ENCODE measurements at regions not wholly inside any gene's neighbourhood (a gene's known extent, or its start where the extent isn't known, plus 50 kb on each side); places are given as distances from the start of the nearest gene placed in this dataset.

GRCh38 chr11:129705933-129706332, 109.7 kb upstream of the TMEM45B start:
- no peaks in the 10 kb centered on the region for H3K27me3 ChIP-seq (ENCODE audit: insufficient read depth, low read depth)
- ChIA-PET POLR2A (ENCODE audit: unreplicated experiment) (no interaction called here), CTCF (no interaction called here)
- TF ChIP-seq EZH2 (IDR thresholded peaks at IDR 0.05; ENCODE audit: low read depth) (no peak), CTCF (conservative IDR thresholded peaks at IDR 0.05) (no peak)
- H3K27ac ChIP-seq, result no peak overlapping the region
- no peaks in the 10 kb centered on the region for H3F3A ChIP-seq (ENCODE audit: insufficient read depth, low read depth)
- H3K4me2 ChIP-seq, result no peak overlapping the region
- H3K9me3 ChIP-seq (ENCODE audit: insufficient read depth, low read depth), result no peaks in the 10 kb centered on the region
- H3K4me1 ChIP-seq (replicated peaks; ENCODE audit: insufficient read depth), result peaks cover 27% of the 10 kb centered on the region
- H4K20me1 ChIP-seq (ENCODE audit: insufficient read depth), result no peaks in the 10 kb centered on the region
- DNase-seq, result no peak
- no peaks in the 10 kb centered on the region for H3K9me2 ChIP-seq (ENCODE audit: insufficient read depth)
- no peaks in the 10 kb centered on the region for H3K36me3 ChIP-seq (ENCODE audit: low read depth)
- no TSS peak for BruUV-seq (replicated peaks)
- H2AFZ ChIP-seq, result no peak overlapping the region
- intact Hi-C loops (cut with micrococcal nuclease; ENCODE audit: unreplicated experiment), result no loop called here
- no peaks in the 10 kb centered on the region for H3K79me2 ChIP-seq (ENCODE audit: low read depth)
- H3K4me3 ChIP-seq, result no peak overlapping the region

GRCh38 chr11:129709801-129710398, 105.7 kb upstream of the TMEM45B start:
- ChIA-PET CTCF (no interaction called here), POLR2A (ENCODE audit: unreplicated experiment) (no interaction called here)
- intact Hi-C loops (cut with micrococcal nuclease; ENCODE audit: unreplicated experiment), result no loop called here
- no peaks in the 10 kb centered on the region for H3K36me3 ChIP-seq (ENCODE audit: low read depth)
- peaks cover 2% of the 10 kb centered on the region for H3K4me1 ChIP-seq (replicated peaks; ENCODE audit: insufficient read depth)
- no peak for DNase-seq
- no peak overlapping the region for H3K4me2 ChIP-seq
- no TSS peak for BruUV-seq (replicated peaks)
- H3K9me3 ChIP-seq (ENCODE audit: insufficient read depth, low read depth), result no peaks in the 10 kb centered on the region
- H3K9me2 ChIP-seq (ENCODE audit: insufficient read depth), result no peaks in the 10 kb centered on the region
- H3K4me3 ChIP-seq, result no peak overlapping the region
- no peaks in the 10 kb centered on the region for H4K20me1 ChIP-seq (ENCODE audit: insufficient read depth)
- TF ChIP-seq EZH2 (IDR thresholded peaks at IDR 0.05; ENCODE audit: low read depth) (no peak), CTCF (conservative IDR thresholded peaks at IDR 0.05) (no peak)
- no peak overlapping the region for H3K27ac ChIP-seq
- H3K27me3 ChIP-seq (ENCODE audit: insufficient read depth, low read depth), result no peaks in the 10 kb centered on the region
- H3K79me2 ChIP-seq (ENCODE audit: low read depth), result no peaks in the 10 kb centered on the region
- no peak overlapping the region for H2AFZ ChIP-seq
- H3F3A ChIP-seq (ENCODE audit: insufficient read depth, low read depth), result no peaks in the 10 kb centered on the region

- DNase-seq, result no peak
- H3F3A ChIP-seq (ENCODE audit: insufficient read depth, low read depth), result no peaks in the 10 kb centered on the region
- H4K20me1 ChIP-seq (ENCODE audit: insufficient read depth), result no peaks in the 10 kb centered on the region
- BruUV-seq (replicated peaks), result no TSS peak
- H3K9me3 ChIP-seq (ENCODE audit: insufficient read depth, low read depth), result no peaks in the 10 kb centered on the region
- ChIA-PET POLR2A (ENCODE audit: unreplicated experiment) (no interaction called here), CTCF (no interaction called here)
- no peaks in the 10 kb centered on the region for H3K4me1 ChIP-seq (replicated peaks; ENCODE audit: insufficient read depth)
- no peak for TF ChIP-seq EZH2 (IDR thresholded peaks at IDR 0.05; ENCODE audit: low read depth)
- no peak for TF ChIP-seq CTCF (conservative IDR thresholded peaks at IDR 0.05)
- H2AFZ ChIP-seq, result no peak overlapping the region
- H3K4me3 ChIP-seq, result no peak overlapping the region
- no peaks in the 10 kb centered on the region for H3K79me2 ChIP-seq (ENCODE audit: low read depth)
- intact Hi-C loops (cut with micrococcal nuclease; ENCODE audit: unreplicated experiment), result no loop called here
- H3K9me2 ChIP-seq (ENCODE audit: insufficient read depth), result no peaks in the 10 kb centered on the region
- H3K27ac ChIP-seq, result no peak overlapping the region
- H3K36me3 ChIP-seq (ENCODE audit: low read depth), result no peaks in the 10 kb centered on the region
- no peak overlapping the region for H3K4me2 ChIP-seq
- H3K27me3 ChIP-seq (ENCODE audit: insufficient read depth, low read depth), result no peaks in the 10 kb centered on the region
Observed at GRCh38 chr11:129710423-129710822, 105.2 kb upstream of the TMEM45B start.
